ENCODE measurements at regions not wholly inside any gene's neighbourhood (a gene's known extent, or its start where the extent isn't known, plus 50 kb on each side); places are given as distances from the start of the nearest gene placed in this dataset.

DNA sequence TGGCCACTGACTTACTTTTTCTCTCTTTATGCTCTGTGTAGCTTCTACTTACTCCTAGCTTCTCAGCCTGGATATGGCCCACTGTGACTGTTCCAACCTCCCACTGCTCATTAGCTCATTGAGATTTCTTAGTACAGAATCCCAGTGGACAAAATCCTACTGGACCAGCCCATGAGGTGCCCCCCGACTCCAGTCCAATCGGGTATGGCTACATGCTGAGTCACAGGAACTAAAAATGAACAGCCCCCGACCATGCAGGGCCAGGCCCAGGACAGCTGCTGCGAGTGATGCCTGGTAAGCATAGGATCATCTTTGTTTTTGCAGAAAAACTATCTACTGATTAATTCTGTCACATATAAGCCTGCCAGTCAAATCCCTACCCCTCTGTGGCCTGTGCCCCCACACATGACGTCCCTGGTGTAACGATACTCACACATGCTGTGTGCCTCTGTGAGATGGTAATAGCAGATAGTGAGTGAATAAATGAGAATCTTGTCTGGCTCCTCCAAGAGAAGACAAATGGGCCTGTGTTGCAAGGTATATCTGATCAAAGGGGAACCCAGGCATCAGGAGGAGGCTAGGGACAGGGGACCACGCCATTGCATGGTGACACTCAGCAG, 85.9 kb upstream of the KLF7 start:
- Histone ChIP-seq H3K9me3 (ENCODE audit: control extremely low read depth in 1 of 3, control insufficient read depth in 2 of 3, insufficient read depth in 1 of 3, low read length in 2 of 3) (no peaks in the 10 kb centered on the region), H3K27ac (ENCODE audit: low read length in 2 of 2) (no peak overlapping the region), H3K79me2 (ENCODE audit: control insufficient read depth, insufficient read depth, low read length) (no peaks in the 10 kb centered on the region), H2AFZ (ENCODE audit: insufficient read depth, low read depth, low read length, poor library complexity, severe bottlenecking) (no peak overlapping the region), H4K20me1 (ENCODE audit: control insufficient read depth, insufficient read depth, low read length, poor library complexity, severe bottlenecking) (no peaks in the 10 kb centered on the region), H3K27me3 (replicated peaks in 1 of 4; ENCODE audit: control extremely low read depth in 1 of 4, control insufficient read depth in 3 of 4, insufficient read depth in 4 of 4, low read length in 3 of 4) (no peaks in the 10 kb centered on the region), H3K9ac (ENCODE audit: low read length) (no peak overlapping the region), H3K4me3 (ENCODE audit: control extremely low read depth in 1 of 5, extremely low read depth in 1 of 5, insufficient read depth in 1 of 5, low read depth in 2 of 5, low read length in 4 of 5) (no peak overlapping the region), H3K4me2 (replicated peaks; ENCODE audit: low read depth, low read length, poor library complexity, severe bottlenecking) (no peak overlapping the region), H3K36me3 (replicated peaks in 1 of 2; ENCODE audit: control extremely low read depth in 1 of 2, control insufficient read depth in 1 of 2, extremely low read depth in 1 of 2, insufficient read depth in 2 of 2, low read length in 1 of 2) (no peaks in the 10 kb centered on the region), H3K4me1 (ENCODE audit: control insufficient read depth in 2 of 2, insufficient read depth in 2 of 2, low read length in 2 of 2) (peaks cover 8 to 10% of the 10 kb centered on the region in 2 donors)
- H3K27ac Mint-ChIP-seq, result no peak overlapping the region
- peaks cover 16% of the 10 kb centered on the region for H3K4me1 Mint-ChIP-seq
- H3K9me3 Mint-ChIP-seq (ENCODE audit: insufficient read depth), result no peaks in the 10 kb centered on the region
- ChIA-PET POLR2A (no interaction called here), CTCF (no interaction called here)
- H3K27me3 Mint-ChIP-seq, result peaks cover 19% of the 10 kb centered on the region
- no peak overlapping the region for H3K4me3 Mint-ChIP-seq
- DNase-seq, result no peak
- intact Hi-C loops (cut with micrococcal nuclease), result no loop called here
- 80% methylated on average over 7 of the region's 7 CpGs for WGBS (ENCODE audit: insufficient coverage)
- no peak for TF ChIP-seq EZH2 (IDR thresholded peaks at IDR 0.05; ENCODE audit: borderline replicate concordance, insufficient read depth, low read depth, low read length, poor library complexity, severe bottlenecking)
- TF ChIP-seq, protein P1, sequence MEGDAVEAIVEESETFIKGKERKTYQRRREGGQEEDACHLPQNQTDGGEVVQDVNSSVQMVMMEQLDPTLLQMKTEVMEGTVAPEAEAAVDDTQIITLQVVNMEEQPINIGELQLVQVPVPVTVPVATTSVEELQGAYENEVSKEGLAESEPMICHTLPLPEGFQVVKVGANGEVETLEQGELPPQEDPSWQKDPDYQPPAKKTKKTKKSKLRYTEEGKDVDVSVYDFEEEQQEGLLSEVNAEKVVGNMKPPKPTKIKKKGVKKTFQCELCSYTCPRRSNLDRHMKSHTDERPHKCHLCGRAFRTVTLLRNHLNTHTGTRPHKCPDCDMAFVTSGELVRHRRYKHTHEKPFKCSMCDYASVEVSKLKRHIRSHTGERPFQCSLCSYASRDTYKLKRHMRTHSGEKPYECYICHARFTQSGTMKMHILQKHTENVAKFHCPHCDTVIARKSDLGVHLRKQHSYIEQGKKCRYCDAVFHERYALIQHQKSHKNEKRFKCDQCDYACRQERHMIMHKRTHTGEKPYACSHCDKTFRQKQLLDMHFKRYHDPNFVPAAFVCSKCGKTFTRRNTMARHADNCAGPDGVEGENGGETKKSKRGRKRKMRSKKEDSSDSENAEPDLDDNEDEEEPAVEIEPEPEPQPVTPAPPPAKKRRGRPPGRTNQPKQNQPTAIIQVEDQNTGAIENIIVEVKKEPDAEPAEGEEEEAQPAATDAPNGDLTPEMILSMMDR (IDR thresholded peaks at IDR 0.05), result no peak
- no peak for ATAC-seq (ENCODE audit: low read depth)

DNA sequence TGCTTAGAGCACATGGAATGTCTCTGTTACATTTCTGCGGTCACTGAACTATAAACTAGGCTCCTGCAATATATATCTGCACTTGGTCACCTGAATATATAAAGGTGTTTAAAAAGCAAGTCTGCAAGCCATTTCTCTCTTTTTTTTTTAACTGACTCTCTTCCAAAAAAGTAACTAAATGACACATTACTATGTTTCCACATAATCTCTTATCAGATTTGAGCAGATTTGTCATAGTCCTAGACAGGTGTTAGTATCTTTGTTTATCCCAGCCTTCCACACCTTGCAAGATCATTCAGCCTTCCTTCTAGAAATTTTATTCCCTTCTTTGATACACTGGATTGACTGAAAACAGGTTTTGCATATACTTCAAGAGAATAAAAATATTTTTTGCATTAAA, 86.7 kb upstream of the KLF7 start:
- Histone ChIP-seq H3K27ac (ENCODE audit: low read length in 2 of 2) (no peak overlapping the region), H3K4me1 (ENCODE audit: control insufficient read depth in 2 of 2, insufficient read depth in 2 of 2, low read length in 2 of 2) (peaks cover 8 to 10% of the 10 kb centered on the region in 2 donors), H3K79me2 (ENCODE audit: control insufficient read depth, insufficient read depth, low read length) (no peaks in the 10 kb centered on the region), H4K20me1 (ENCODE audit: control insufficient read depth, insufficient read depth, low read length, poor library complexity, severe bottlenecking) (no peaks in the 10 kb centered on the region), H2AFZ (ENCODE audit: insufficient read depth, low read depth, low read length, poor library complexity, severe bottlenecking) (no peak overlapping the region), H3K4me2 (replicated peaks; ENCODE audit: low read depth, low read length, poor library complexity, severe bottlenecking) (no peak overlapping the region), H3K9me3 (ENCODE audit: control extremely low read depth in 1 of 3, control insufficient read depth in 2 of 3, insufficient read depth in 1 of 3, low read length in 2 of 3) (no peaks in the 10 kb centered on the region), H3K9ac (ENCODE audit: low read length) (no peak overlapping the region), H3K36me3 (replicated peaks in 1 of 2; ENCODE audit: control extremely low read depth in 1 of 2, control insufficient read depth in 1 of 2, extremely low read depth in 1 of 2, insufficient read depth in 2 of 2, low read length in 1 of 2) (no peaks in the 10 kb centered on the region), H3K27me3 (replicated peaks in 1 of 4; ENCODE audit: control extremely low read depth in 1 of 4, control insufficient read depth in 3 of 4, insufficient read depth in 4 of 4, low read length in 3 of 4) (no peaks in the 10 kb centered on the region), H3K4me3 (ENCODE audit: control extremely low read depth in 1 of 5, extremely low read depth in 1 of 5, insufficient read depth in 1 of 5, low read depth in 2 of 5, low read length in 4 of 5) (no peak overlapping the region)
- Mint-ChIP-seq H3K27me3 (peaks cover 19% of the 10 kb centered on the region), H3K9me3 (ENCODE audit: insufficient read depth) (no peaks in the 10 kb centered on the region), H3K4me1 (peaks cover 16% of the 10 kb centered on the region), H3K4me3 (no peak overlapping the region), H3K27ac (no peak overlapping the region)
- ChIA-PET CTCF (no interaction called here), POLR2A (no interaction called here)
- no CpG with 5 or more reads among the region's 1 CpG for WGBS (ENCODE audit: insufficient coverage)
- no peak for ATAC-seq (ENCODE audit: low read depth)
- TF ChIP-seq, protein P1 (IDR thresholded peaks at IDR 0.05), result no peak
- TF ChIP-seq EZH2 (IDR thresholded peaks at IDR 0.05; ENCODE audit: borderline replicate concordance, insufficient read depth, low read depth, low read length, poor library complexity, severe bottlenecking), result no peak
- intact Hi-C loops (cut with micrococcal nuclease), result no loop called here
- DNase-seq, result no peak

All from B cell (primary cell).